GM18508 (cell line): ENCODE measurements at regions not wholly inside any gene's neighbourhood (a gene's known extent, or its start where the extent isn't known, plus 50 kb on each side); places are given as distances from the start of the nearest gene placed in this dataset.
"Not testable (repeated sequence)": the region's sequence is repeated elsewhere in the genome, so short reads cannot be mapped to it uniquely, and the experiment has no call there.

ENCODE experiments used
- ATAC-seq: cut with Tn5 transposase; IDR thresholded peaks from one replicate; pipeline ENCODE4 v1.9.1; 2021; ENCODE audit warnings: moderate number of reproducible peaks; ENCODE audit not compliant: insufficient read depth, unreplicated experiment

DNA sequence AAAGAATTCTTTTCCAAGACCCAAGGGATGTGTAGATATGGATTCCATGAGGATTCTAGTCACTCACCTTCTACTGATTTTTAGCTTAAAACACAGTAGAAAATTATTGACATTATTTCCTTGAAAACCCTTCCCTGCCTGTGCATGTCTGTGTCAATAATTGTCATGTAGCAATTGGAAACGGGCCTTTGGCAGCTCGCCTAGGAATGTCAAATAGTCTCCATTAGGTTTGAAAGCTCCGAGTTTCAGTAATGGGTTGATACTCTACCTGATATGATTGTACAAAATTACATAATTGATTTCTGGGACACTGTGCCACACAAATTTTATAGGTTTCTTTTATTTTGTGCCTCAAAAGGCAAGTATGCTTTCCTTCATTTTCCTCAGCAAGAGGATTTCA lies 515.2 kb upstream of the ARID1B start:
- no peak for ATAC-seq

GRCh38 chr6:156260815-156261214 lies 516.4 kb upstream of the ARID1B start:
- ATAC-seq = no peak

DNA sequence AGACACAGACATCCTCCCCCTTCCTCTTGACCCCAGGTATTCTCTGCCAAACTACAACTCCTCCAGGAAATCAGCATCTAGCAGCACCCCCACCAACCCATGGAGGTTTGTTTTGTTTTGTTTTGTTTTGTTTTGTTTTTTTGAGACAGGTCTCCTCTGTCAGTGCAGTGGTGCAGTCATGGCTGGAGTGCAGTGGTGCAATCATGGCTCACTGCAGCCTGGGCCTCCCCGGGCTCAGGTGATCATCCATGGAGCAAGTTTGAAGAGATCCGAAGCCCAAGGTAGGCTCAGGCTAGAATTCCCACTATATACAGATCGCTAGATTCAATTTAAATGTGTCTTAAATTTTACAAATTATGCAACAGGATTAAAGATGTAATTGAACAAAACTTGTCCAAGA lies 518.2 kb upstream of the ARID1B start:
- ATAC-seq = no peak

- no peak for ATAC-seq
Observed at GRCh38 chr6:156256161-156256560, 521.0 kb upstream of the ARID1B start.

- no peak for ATAC-seq
Observed at GRCh38 chr6:156254240-156254639, 522.9 kb upstream of the ARID1B start.

DNA sequence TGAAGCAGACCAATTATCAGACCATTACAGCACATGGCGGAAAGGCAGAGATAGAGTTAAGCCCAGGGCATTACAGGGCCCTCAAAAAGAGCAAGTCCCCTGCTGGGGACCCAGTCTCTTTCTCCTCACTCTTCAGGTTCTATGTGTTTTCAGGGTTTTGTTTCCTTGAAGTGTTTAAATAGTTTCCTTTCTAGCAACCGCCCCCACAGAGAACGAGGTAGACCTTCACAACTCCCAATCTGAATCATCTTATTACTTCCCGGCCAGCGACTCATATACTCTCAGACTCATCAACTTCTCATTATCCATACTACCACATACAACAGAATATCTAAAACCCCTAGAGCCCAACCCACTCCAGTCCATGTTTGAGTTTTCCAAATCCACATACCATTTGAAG lies 526.6 kb upstream of the ARID1B start:
- no peak for ATAC-seq

- ATAC-seq = no peak
Observed at GRCh38 chr6:156242206-156242605, 535.0 kb upstream of the ARID1B start.

DNA sequence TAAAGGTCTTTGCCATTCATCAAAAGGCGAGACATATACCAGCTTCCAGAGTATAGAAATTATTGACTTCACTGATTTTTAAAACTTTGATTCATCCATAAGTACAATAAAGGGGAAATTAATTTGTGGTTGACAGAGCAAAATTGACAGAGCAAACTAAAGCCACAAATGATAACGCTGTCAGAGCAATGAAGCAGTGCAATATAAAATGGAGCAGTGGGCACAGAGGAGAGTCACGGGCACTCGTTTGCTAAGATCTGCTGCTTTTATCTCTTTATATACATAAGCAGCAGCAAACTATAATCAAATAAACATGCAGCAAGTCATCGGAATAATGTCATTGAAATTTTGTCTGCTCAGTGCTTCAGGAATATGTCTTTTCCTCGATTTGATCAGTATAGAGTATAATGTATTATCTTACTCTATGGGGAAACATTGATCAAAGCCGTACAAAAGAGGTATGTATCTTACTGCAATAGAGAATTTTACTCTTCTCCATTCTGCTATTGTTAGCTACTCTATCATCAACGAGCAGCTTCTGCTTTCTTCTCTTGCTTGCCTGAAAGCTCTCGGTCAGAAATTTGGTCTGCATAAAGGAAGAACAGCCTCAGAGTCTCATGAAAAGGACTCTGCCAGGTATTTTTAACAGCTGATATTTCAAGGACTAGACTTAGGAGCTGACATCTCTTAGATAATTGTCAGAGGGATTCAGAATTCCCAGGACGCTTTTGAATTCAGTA lies 546.0 kb upstream of the ARID1B start:
- no peak for ATAC-seq

- no peak for ATAC-seq
Observed at GRCh38 chr6:156219973-156220372, 557.2 kb upstream of the ARID1B start.

DNA sequence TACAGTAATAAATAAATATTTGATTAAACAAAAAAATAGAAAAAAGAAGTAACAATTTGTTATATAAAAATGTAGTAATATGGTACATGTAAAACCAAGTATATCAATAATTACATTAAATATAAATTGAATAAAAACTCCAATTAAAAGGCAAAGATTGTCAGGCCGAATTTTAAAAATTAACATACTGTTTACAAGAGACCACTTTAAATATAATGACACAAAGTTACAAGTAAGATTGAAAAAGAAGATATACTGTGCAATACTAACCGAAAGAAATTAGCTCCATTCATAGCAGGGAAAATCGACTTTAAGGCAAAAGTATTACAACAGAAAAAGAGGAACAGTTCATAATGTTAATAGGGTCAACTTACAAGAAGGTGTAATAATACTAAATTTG lies 571.5 kb upstream of the ARID1B start:
- no peak for ATAC-seq

GRCh38 chr6:156199182-156199581 lies 578.0 kb upstream of the ARID1B start:
- ATAC-seq = no peak

DNA sequence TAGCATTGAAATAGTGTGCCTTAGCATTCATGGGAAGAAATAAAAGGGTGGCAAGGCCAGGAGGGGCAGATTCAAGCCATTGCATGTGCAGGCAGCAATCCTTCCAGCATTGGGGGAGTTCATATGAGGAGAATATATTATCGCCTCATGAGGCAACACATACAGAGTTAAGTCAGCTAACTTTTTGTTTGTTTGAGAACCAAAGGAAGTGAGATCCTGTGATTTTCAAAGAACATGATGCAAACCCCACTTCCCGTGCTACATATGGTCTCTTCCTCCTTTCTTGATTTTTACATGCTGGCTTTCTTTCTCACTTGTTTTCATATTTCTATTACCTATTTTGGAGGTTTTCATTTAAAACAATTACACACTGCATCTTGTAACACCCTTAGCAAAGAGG lies 579.7 kb upstream of the ARID1B start:
- no peak for ATAC-seq

GRCh38 chr6:156194981-156195380 lies 582.2 kb upstream of the ARID1B start:
- no peak for ATAC-seq

DNA sequence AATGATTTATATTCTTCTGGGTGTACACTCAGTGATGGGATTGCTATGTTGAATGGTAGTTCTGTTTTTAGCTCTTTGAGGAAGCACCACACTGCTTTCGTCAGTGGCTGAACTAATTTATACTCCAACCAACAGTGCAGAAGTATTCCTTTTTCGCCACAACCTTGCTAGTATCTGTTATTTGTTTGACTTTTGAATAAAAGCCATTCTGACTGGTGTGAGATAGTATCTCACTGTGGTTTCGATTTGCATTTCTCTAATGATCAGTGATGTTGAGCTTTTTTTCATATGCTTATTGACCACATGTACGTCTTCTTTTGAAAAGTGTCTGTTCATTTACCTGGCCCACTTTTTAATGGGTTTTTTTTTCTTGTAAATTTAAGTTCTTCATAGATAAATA lies 583.8 kb upstream of the ARID1B start:
- no peak for ATAC-seq

GRCh38 chr6:156191895-156192294 lies 585.3 kb upstream of the ARID1B start:
- peak; percentile 61 for ATAC-seq

DNA sequence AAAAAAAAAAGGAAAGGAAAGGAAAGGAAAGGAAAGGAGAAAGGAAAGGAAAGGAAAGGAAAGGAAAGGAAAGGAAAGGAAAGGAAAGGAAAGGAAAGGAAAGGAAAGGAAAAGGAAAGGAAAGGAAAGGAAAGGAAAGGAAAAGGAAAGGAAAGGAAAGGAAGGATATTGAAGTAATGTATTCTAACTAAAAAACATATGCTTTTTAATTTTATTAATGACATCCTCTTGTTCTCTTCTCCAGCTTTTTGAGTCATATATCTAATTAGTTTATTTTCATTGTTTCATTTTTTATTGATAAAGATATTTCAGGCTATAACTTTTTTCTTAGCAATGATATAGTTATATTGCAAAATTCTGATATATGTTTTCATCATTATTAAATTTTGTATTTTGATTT lies 585.8 kb upstream of the ARID1B start:
- not testable (repeated sequence) for ATAC-seq

- no peak for ATAC-seq
Observed at GRCh38 chr6:156190270-156190669, 586.9 kb upstream of the ARID1B start.

DNA sequence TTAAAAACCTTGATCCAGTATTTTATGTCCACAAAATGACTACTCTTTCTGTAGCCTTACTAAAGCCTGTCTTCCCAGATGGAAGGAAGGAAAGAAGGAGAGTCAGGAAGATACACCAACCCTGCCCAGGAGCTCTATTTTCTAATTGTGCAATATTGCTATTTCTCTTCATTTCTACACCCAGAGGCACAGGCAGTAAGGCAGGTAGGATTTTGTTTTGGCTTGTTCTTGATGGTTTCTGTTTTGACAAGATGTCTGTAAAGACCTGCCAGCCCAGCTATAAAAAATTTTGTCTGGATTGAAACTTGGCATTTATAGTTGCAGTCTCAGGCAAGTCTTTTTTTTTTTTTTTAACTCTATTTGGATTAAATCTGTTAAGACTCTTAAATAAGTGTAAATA lies 587.5 kb upstream of the ARID1B start:
- no peak for ATAC-seq

DNA sequence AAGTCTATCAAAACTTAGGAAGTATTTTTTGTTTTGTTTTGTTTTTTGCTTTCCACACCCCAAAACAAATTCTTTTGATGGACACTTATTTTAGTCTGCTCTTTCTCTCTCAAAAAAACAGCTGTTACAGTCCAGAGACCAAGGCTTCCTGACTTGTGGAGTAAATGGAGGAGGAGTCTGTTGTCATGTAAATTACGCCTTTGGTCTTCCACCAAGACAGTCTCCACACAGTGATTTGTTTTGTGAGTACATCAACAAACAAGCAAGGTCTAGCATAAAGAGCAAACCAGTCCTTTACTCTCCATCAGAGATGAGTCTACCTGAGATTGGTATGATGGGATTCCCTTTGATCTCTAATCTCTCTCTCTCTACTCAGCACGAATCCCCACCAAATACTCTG lies 588.0 kb upstream of the ARID1B start:
- no peak for ATAC-seq

DNA sequence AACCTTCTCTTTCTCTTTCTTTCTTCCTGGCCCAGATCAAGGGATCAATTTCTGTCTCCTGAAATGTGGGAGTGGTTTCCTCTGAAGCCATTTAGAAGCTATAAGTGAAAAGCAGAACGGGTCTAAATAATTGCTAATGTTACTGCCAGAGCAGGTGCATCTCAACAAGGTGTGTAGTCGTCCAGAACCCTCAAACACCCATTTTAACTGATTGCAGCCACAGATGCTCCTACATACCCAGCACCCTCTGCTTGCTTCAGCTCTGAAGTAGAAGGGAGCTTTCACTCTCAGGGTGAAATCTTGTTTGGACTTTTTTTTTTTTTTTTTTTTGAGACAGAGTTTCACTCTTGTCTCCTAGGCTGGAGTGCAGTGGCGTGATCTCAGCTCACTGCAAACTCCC lies 592.1 kb upstream of the ARID1B start:
- no peak for ATAC-seq

DNA sequence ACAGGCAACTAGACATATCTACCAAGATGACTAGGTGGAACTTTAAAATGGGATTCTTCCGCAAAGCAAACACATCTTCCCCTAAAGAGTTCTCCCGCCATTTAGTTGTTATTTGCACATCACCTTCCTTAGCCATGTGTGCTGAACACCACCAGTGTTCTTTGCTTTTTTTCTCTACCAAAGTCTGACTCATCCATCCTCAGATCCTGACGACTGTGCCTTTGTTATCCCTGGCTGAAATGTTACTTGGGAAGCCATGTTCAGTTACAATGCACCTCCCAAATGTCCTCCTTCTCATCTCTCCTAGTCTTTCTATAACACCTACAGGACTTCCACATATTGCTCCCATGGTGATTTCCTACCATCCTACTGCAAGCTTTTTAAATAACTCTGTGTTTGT lies 593.5 kb upstream of the ARID1B start:
- ATAC-seq = no peak

DNA sequence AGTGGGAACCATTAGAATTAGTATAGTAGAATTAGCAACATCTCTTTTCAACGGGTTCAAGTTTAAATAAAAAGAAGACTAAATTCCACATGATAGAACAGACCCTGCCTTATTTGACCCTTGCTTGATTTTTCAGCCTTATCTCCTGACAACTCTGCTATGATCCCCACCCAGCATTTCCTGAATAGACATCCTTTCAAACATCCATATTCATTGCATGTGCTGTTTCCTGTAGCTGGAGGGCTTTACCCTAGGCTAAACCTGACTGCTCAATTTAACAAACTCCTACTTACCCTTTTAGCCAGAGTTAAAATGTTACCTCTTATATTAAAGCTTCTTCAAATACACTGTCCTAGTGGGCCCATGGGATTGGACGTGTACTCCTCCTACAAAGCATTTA lies 594.8 kb upstream of the ARID1B start:
- ATAC-seq = no peak

GRCh38 chr6:156181506-156181905 lies 595.7 kb upstream of the ARID1B start:
- no peak for ATAC-seq
